ENCODE measurements at regions not wholly inside any gene's neighbourhood (a gene's known extent, or its start where the extent isn't known, plus 50 kb on each side); places are given as distances from the start of the nearest gene placed in this dataset.

GRCh38 chr2:133959066-133959465, 294.8 kb upstream of the MGAT5 start:
- no peak for TF ChIP-seq NFRKB (IDR thresholded peaks at IDR 0.05)
- TF ChIP-seq CTBP1 (IDR thresholded peaks at IDR 0.05; ENCODE audit: borderline replicate concordance): no peak
- no peak for TF ChIP-seq ZNF384 (IDR thresholded peaks at IDR 0.05)
